ENCODE measurements at regions not wholly inside any gene's neighbourhood (a gene's known extent, or its start where the extent isn't known, plus 50 kb on each side); places are given as distances from the start of the nearest gene placed in this dataset.

DNA sequence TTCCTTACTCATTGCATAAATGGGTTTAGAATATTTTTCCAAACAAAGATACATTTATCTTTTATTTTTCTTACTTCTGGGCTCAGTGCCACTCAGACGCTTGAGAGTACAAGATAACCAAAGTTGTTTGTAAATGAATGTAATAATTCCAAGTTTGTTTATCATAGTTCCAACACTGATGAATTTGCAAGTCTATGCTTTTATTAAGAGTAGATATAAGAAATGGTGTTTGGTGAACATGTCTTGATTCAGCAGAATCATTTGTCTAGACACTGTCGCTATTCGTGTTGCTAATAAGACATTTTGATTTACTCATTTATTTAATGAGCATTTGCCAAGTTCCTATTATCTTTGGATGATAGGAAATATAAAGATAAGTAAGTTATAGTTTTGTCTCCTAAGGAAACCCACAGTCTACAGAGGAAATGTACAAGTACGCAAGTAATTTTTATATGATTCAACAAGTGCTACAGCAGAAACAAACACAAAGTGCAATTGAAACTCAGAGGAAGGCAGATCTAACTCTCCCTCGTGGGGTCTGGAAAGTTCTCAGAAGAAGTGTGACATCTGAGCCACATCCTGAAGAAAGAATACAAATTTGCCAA is 132.8 kb upstream of the FSCB start:
- WGBS, 5 donors: 47 to 68% (median 59%) methylated on average over 5 of the region's 5 CpGs
- Histone ChIP-seq H3K4me3 (no peak overlapping the region), H3K4me1 (no peaks in the 10 kb centered on the region), H3K27ac (no peak overlapping the region), H3K9me3 (no peaks in the 10 kb centered on the region), H3K27me3 (replicated peaks in 1 of 7) (no peaks in the 10 kb centered on the region), H3K36me3 (no peaks in the 10 kb centered on the region)
- TF ChIP-seq CTCF (IDR thresholded peaks at IDR 0.05 in 8 of 11, conservative IDR thresholded peaks at IDR 0.05 in 3 of 11) (no peak), POLR2A (IDR thresholded peaks at IDR 0.05) (no peak), POLR2AphosphoS5 (IDR thresholded peaks at IDR 0.05) (no peak)
- DNase-seq: no peak
- intact Hi-C loops (cut with DNase I; ENCODE audit: low total_unique reads): no loop called here

DNA sequence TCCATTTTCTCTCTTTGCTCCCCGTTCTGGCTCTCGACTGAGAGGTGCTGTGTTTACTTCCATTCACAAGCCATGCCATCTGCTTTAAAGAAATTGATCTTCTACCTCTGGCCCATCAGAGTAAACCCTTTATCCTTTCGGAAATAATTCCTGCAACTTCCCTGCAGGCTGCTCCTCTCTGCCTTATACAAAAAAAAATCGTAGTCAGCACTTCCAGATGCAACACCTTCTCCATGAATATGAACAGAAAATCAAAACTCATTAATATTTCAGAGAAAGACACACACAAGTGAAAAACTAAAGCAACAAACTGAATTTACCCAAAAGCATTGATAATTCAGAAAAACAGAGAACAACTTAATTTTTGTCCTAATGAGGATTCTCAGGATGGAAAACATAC is 127.6 kb upstream of the FSCB start:
- Histone ChIP-seq H3K4me3 (no peak overlapping the region), H3K27me3 (replicated peaks in 1 of 7) (no peaks in the 10 kb centered on the region), H3K27ac (no peak overlapping the region), H3K9me3 (no peaks in the 10 kb centered on the region), H3K36me3 (no peaks in the 10 kb centered on the region), H3K4me1 (no peaks in the 10 kb centered on the region)
- intact Hi-C loops (cut with DNase I; ENCODE audit: low total_unique reads): no loop called here
- no peak for DNase-seq
- TF ChIP-seq CTCF (IDR thresholded peaks at IDR 0.05 in 8 of 11, conservative IDR thresholded peaks at IDR 0.05 in 3 of 11): no peak
- TF ChIP-seq POLR2A (IDR thresholded peaks at IDR 0.05): no peak
- TF ChIP-seq POLR2AphosphoS5 (IDR thresholded peaks at IDR 0.05): no peak
- WGBS, 5 donors: 65 to 80% (median 67%) methylated on average over 4 of the region's 4 CpGs

DNA sequence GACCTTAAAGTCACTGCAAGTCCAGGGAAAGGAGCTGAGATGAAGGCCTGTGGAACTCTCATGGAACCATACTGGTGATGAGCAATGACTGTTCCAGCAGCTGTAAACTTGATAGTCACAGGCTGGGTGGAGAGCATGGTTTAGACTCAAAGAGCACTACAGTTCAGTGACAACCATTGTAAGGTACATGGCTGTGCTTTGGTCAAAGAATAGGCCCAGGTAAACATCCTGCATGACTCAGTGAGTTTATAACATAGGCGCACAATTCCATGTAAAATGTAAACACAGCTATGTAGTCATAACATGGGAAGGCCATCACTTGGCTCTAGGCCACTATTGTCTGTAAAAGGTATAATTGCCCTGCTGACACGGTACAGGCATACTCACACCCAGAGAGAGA is 119.3 kb upstream of the FSCB start:
- Histone ChIP-seq H3K27me3 (replicated peaks in 1 of 7) (no peaks in the 10 kb centered on the region), H3K4me1 (no peaks in the 10 kb centered on the region), H3K9me3 (no peaks in the 10 kb centered on the region), H3K4me3 (no peak overlapping the region), H3K36me3 (no peaks in the 10 kb centered on the region), H3K27ac (no peak overlapping the region)
- WGBS, 5 donors: 67 to 85% (median 81%) methylated on average over 2 of the region's 2 CpGs
- TF ChIP-seq POLR2A (IDR thresholded peaks at IDR 0.05) (no peak), CTCF (IDR thresholded peaks at IDR 0.05 in 8 of 11, conservative IDR thresholded peaks at IDR 0.05 in 3 of 11) (no peak), POLR2AphosphoS5 (IDR thresholded peaks at IDR 0.05) (no peak)
- DNase-seq: no peak
- intact Hi-C loops (cut with DNase I; ENCODE audit: low total_unique reads): no loop called here

GRCh38 chr14:44625098-44625497 is 118.0 kb upstream of the FSCB start:
- H3K4me3 ChIP-seq: no peak overlapping the region
- no peaks in the 10 kb centered on the region for H3K9me3 ChIP-seq
- 62 to 87% (median 79%) methylated on average over 1 of the region's 1 CpG for WGBS, 5 donors
- no peaks in the 10 kb centered on the region for H3K36me3 ChIP-seq
- no peak for DNase-seq
- no peaks in the 10 kb centered on the region for H3K4me1 ChIP-seq
- intact Hi-C loops (cut with DNase I; ENCODE audit: low total_unique reads): no loop called here
- H3K27me3 ChIP-seq (replicated peaks in 1 of 7): no peaks in the 10 kb centered on the region
- H3K27ac ChIP-seq: no peak overlapping the region
- TF ChIP-seq CTCF (IDR thresholded peaks at IDR 0.05 in 8 of 11, conservative IDR thresholded peaks at IDR 0.05 in 3 of 11) (no peak), POLR2AphosphoS5 (IDR thresholded peaks at IDR 0.05) (no peak), POLR2A (IDR thresholded peaks at IDR 0.05) (no peak)
